ENCODE measurements at regions not wholly inside any gene's neighbourhood (a gene's known extent, or its start where the extent isn't known, plus 50 kb on each side); places are given as distances from the start of the nearest gene placed in this dataset.

DNA sequence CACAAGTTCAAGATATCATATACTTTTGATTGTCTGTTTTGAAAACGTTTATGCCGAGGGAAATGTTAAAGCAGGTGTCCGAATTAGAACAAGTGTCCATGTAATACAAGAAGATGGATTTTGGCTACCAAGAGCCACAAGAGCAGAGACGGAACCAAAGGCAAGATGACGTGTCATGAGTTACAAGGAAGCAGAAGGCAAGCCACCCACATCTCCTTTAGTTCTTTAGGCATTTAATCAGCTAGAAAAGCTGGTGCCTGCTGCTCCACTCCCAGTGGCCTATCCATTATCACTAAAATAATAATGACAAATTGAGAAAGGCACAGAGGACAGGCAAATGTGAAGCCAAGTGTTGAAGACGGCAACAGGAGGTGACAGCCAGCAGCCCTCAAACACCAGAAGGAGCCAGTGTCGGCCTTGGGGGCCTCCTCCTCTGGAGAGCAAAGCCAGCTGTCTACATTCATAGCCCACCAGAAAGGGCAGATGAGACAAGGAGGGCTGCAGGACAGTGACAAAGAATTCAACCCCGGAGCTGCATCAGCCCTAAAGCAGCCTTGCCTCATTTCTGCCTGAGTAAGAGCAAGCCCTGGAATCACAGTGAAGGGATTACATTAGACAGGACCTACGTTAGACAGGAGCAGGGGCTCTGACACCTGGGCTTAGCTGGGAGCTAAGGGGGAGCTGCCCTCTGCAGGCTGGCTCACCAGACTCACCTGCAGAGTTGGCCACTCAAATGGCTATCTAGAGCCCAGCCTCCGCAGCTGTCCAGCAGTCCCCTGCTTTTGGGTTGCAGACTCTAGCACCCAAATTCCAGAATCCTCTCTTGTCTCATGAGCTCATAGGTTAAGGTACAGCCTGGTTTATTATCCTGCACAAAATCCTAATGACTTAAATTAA is 569.9 kb downstream of the UQCRFS1 start:
- intact Hi-C loops (cut with DNase I) = no loop called here
- Histone ChIP-seq H3K4me3 (no peak overlapping the region), H3K27me3 (no peaks in the 10 kb centered on the region), H3K4me1 (ENCODE audit: insufficient read depth) (no peaks in the 10 kb centered on the region), H3K9me3 (no peaks in the 10 kb centered on the region), H3K27ac (no peak overlapping the region), H3K36me3 (no peaks in the 10 kb centered on the region)
- DNase-seq = no peak
- 46 to 59% (median 46%) methylated on average over 10 of the region's 10 CpGs for WGBS, 3 donors
- TF ChIP-seq, protein P1, sequence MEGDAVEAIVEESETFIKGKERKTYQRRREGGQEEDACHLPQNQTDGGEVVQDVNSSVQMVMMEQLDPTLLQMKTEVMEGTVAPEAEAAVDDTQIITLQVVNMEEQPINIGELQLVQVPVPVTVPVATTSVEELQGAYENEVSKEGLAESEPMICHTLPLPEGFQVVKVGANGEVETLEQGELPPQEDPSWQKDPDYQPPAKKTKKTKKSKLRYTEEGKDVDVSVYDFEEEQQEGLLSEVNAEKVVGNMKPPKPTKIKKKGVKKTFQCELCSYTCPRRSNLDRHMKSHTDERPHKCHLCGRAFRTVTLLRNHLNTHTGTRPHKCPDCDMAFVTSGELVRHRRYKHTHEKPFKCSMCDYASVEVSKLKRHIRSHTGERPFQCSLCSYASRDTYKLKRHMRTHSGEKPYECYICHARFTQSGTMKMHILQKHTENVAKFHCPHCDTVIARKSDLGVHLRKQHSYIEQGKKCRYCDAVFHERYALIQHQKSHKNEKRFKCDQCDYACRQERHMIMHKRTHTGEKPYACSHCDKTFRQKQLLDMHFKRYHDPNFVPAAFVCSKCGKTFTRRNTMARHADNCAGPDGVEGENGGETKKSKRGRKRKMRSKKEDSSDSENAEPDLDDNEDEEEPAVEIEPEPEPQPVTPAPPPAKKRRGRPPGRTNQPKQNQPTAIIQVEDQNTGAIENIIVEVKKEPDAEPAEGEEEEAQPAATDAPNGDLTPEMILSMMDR (IDR thresholded peaks at IDR 0.05) = no peak
- TF ChIP-seq POLR2A (IDR thresholded peaks at IDR 0.05) (no peak), EP300 (IDR thresholded peaks at IDR 0.05) (no peak)

GRCh38 chr19:28641395-28641794 is 571.6 kb downstream of the UQCRFS1 start:
- DNase-seq = no peak
- TF ChIP-seq, protein P1 (IDR thresholded peaks at IDR 0.05) = no peak
- TF ChIP-seq EP300 (IDR thresholded peaks at IDR 0.05) (no peak), POLR2A (IDR thresholded peaks at IDR 0.05) (no peak)
- intact Hi-C loops (cut with DNase I) = no loop called here

GRCh38 chr19:28640506-28640905 is 572.4 kb downstream of the UQCRFS1 start:
- Histone ChIP-seq H3K9me3 (no peaks in the 10 kb centered on the region), H3K27ac (no peak overlapping the region), H3K36me3 (no peaks in the 10 kb centered on the region), H3K27me3 (no peaks in the 10 kb centered on the region), H3K4me3 (no peak overlapping the region), H3K4me1 (ENCODE audit: insufficient read depth) (no peaks in the 10 kb centered on the region)
- TF ChIP-seq POLR2A (IDR thresholded peaks at IDR 0.05) (no peak), EP300 (IDR thresholded peaks at IDR 0.05) (no peak)
- TF ChIP-seq, protein P1 (IDR thresholded peaks at IDR 0.05) = no peak
- DNase-seq = no peak
- intact Hi-C loops (cut with DNase I) = no loop called here
- WGBS, 3 donors = 70 to 74% (median 71%) methylated on average over 4 of the region's 4 CpGs

More at GRCh38 chr19:28641395-28641794, 571.6 kb downstream of the UQCRFS1 start:
- Histone ChIP-seq H3K27me3 (no peaks in the 10 kb centered on the region), H3K27ac (no peak overlapping the region), H3K4me3 (no peak overlapping the region), H3K4me1 (ENCODE audit: insufficient read depth) (no peaks in the 10 kb centered on the region), H3K36me3 (no peaks in the 10 kb centered on the region), H3K9me3 (no peaks in the 10 kb centered on the region)
- whole genome bisulfite sequencing, 3 donors = 66 to 79% (median 74%) methylated on average over 6 of the region's 6 CpGs

GRCh38 chr19:28638445-28638844 is 574.5 kb downstream of the UQCRFS1 start:
- Histone ChIP-seq H3K27me3 (no peaks in the 10 kb centered on the region), H3K27ac (no peak overlapping the region), H3K4me3 (no peak overlapping the region), H3K4me1 (ENCODE audit: insufficient read depth) (no peaks in the 10 kb centered on the region), H3K36me3 (no peaks in the 10 kb centered on the region), H3K9me3 (no peaks in the 10 kb centered on the region)
- TF ChIP-seq POLR2A (IDR thresholded peaks at IDR 0.05) = no peak
- TF ChIP-seq, protein P1 (IDR thresholded peaks at IDR 0.05) = no peak
- no peak for TF ChIP-seq EP300 (IDR thresholded peaks at IDR 0.05)
- DNase-seq = no peak
- WGBS, 3 donors = 69 to 87% (median 76%) methylated on average over 4 of the region's 4 CpGs
- intact Hi-C loops (cut with DNase I) = no loop called here
